Stimulated activated CD4-positive, alpha-beta T cell treated with anti-CD3 and anti-CD28 coated beads, Interleukin-4, amount 100 ng/mL, for 24 hours (primary cell): ENCODE measurements at regions not wholly inside any gene's neighbourhood (a gene's known extent, or its start where the extent isn't known, plus 50 kb on each side); places are given as distances from the start of the nearest gene placed in this dataset.

Experiments
- DNase-seq: peaks from one replicate; pipeline ENCODE4 v3.0.0-alpha.2; 2020

GRCh38 chr22:18731075-18731666 lies 119.5 kb upstream of the RIMBP3 start:
- DNase-seq: no peak

GRCh38 chr22:18730410-18730809 lies 118.7 kb upstream of the RIMBP3 start:
- DNase-seq: peak; percentile 74
